GM20000 (cell line): ENCODE measurements at regions not wholly inside any gene's neighbourhood (a gene's known extent, or its start where the extent isn't known, plus 50 kb on each side); places are given as distances from the start of the nearest gene placed in this dataset.

Experiments used
- DNase-seq: peaks from one replicate; pipeline ENCODE4 v3.0.0; 2012; ENCODE audit warnings: low spot score
- CTCF ChIP-seq: IDR thresholded peaks from 2 replicates; pipeline ENCODE4 v1.5.1; 2012; ENCODE audit warnings: mild to moderate bottlenecking, control low read depth; ENCODE audit errors: extremely low read depth, missing control alignments

DNA sequence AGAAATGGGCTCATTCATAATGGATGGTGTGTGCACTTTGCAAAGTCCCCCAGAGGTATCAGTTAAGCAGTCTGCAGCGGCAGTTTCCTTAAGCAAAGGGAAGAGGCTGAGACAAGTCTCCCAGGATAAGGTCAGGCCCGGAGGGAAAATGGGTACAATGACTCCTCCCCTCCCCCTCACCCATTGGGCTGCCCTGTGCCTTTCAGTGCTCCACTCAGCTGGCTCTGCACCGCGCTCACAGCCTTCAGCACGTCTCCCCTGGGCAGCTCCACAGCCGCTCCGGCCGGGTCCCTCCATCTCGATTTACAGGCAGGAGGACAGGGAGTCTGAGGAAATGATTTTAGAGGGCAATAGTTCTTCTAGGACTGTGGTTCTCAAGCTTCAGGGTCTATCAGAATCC, 264.8 kb downstream of the LRFN2 start:
- DNase-seq: no peak
- no peak for TF ChIP-seq CTCF

DNA sequence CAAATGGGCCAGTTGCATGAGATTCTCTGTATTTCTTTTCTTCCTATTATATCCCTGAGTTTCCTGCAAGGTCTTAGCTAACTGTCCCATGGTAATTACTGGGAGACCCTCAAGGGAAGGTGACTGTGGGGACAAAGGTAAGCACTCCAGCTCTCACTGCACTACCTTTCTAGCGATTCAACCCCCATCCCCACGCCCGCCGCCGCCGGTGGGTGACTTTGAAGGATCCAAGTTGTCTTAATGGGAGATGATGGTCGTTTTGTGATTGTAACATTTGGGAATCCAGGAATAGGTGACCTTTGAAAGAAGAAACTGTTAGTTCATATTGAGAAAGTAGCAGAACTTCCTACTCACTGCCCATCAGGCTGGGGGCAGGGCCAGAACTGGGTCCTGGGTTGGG, 265.5 kb downstream of the LRFN2 start:
- TF ChIP-seq CTCF: no peak
- DNase-seq: no peak

DNA sequence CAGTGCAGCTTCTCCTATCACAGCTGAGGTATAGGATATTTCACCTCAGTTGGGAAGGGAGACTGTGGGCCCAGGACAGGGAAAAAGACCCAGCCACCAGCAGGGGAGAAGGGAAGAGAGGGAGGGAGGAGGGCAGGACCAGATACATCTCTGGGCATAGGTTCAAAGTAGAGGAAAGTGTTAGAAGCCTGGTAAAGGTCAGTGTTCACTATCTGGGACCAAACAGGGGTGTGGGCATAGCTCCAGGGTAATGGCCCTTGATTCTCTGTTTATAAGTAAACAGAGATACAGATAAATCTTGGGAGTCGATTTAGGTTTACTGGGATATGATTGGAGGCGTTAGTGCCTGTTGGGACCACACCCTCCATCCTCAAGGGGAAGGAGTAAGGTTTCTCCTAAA, 266.2 kb downstream of the LRFN2 start:
- TF ChIP-seq CTCF: no peak
- DNase-seq: no peak

DNA sequence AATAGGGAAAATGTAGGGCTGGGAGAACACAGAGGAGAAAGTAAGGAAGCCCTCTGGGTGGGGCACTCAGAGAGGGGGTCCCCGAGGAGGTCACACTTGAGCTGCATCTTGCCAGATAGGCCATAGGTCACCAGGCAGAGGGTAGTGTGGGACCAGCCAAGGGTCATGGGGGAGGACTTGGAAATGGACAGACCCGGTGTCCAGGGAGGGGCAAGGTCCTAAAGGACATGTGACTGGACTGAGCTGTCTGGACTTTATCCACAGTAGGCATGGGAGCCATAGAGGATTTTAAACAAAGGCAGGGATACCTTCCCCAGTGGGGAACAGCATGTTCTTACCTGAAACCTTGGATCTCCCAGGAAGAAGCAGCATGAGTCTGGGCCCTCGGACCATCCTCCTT, 266.7 kb downstream of the LRFN2 start:
- DNase-seq: no peak
- TF ChIP-seq CTCF: no peak

- no peak for TF ChIP-seq CTCF
- no peak for DNase-seq
Measured at GRCh38 chr6:40319124-40319523, 268.0 kb downstream of the LRFN2 start.

GRCh38 chr6:40315060-40315459, 272.1 kb downstream of the LRFN2 start:
- TF ChIP-seq CTCF: no peak
- DNase-seq: no peak

DNA sequence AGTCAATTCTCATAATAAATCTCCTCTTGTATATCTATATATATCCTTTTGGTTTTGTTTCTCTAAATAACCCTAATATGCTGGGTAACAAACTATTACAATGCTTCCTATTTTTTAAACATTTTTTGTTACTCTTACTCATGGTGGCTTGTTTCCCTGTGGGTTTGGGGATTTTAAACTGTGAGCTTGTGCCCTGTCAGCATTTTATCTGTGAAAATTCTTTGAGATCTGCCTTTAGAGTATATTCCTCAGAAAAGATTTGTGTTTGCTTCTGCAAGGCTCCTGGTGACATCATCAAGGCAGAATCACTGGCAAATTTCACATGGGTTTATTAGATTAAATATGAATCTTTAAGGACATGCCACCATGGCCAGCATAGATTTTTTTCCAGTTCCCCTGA, 273.6 kb downstream of the LRFN2 start:
- no peak for TF ChIP-seq CTCF
- no peak for DNase-seq
